ENCODE measurements at regions not wholly inside any gene's neighbourhood (a gene's known extent, or its start where the extent isn't known, plus 50 kb on each side); places are given as distances from the start of the nearest gene placed in this dataset.

GRCh38 chr4:127558489-127559407 is 74.0 kb upstream of the INTU start:
- H3K9me3 ChIP-seq (ENCODE audit: control extremely low read depth in 1 of 3, control insufficient read depth in 2 of 3, insufficient read depth in 1 of 3, low read length in 2 of 3): peaks cover 0 to 20% (median 0%) of the 10 kb centered on the region in 3 donors
- no peaks in the 10 kb centered on the region for H3K36me3 ChIP-seq (replicated peaks in 1 of 2; ENCODE audit: control extremely low read depth in 1 of 2, control insufficient read depth in 1 of 2, extremely low read depth in 1 of 2, insufficient read depth in 2 of 2, low read length in 1 of 2)
- no peak overlapping the region for H3K4me3 ChIP-seq (ENCODE audit: control extremely low read depth in 1 of 5, extremely low read depth in 1 of 5, insufficient read depth in 1 of 5, low read depth in 2 of 5, low read length in 4 of 5)
- no peaks in the 10 kb centered on the region for H3K79me2 ChIP-seq (ENCODE audit: control insufficient read depth, insufficient read depth, low read length)
- ATAC-seq (ENCODE audit: low read depth): no peak
- H3K4me2 ChIP-seq (replicated peaks; ENCODE audit: low read depth, low read length, poor library complexity, severe bottlenecking): no peak overlapping the region
- H4K20me1 ChIP-seq (ENCODE audit: control insufficient read depth, insufficient read depth, low read length, poor library complexity, severe bottlenecking): no peaks in the 10 kb centered on the region
- POLR2A ChIA-PET: no interaction called here
- TF ChIP-seq CTCF (IDR thresholded peaks at IDR 0.05) (no peak), EZH2 (IDR thresholded peaks at IDR 0.05; ENCODE audit: borderline replicate concordance, insufficient read depth, low read depth, low read length, poor library complexity, severe bottlenecking) (no peak)
- no peaks in the 10 kb centered on the region for H3K27me3 ChIP-seq (replicated peaks in 1 of 4; ENCODE audit: control extremely low read depth in 1 of 4, control insufficient read depth in 3 of 4, insufficient read depth in 4 of 4, low read length in 3 of 4)
- CTCF ChIA-PET: no interaction called here
- H3K9ac ChIP-seq (ENCODE audit: low read length): no peak overlapping the region
- H3K27ac Mint-ChIP-seq: no peak overlapping the region
- H3K27me3 Mint-ChIP-seq: no peaks in the 10 kb centered on the region
- no peaks in the 10 kb centered on the region for H3K4me1 Mint-ChIP-seq
- no peak overlapping the region for H3K27ac ChIP-seq (ENCODE audit: low read length in 2 of 2)
- 69% methylated on average over 4 of the region's 4 CpGs for WGBS (ENCODE audit: insufficient coverage)
- DNase-seq: no peak
- no peaks in the 10 kb centered on the region for H3K4me1 ChIP-seq (ENCODE audit: control insufficient read depth in 2 of 2, insufficient read depth in 2 of 2, low read length in 2 of 2)
- intact Hi-C loops (cut with micrococcal nuclease): no loop called here
- H3K4me3 Mint-ChIP-seq: no peak overlapping the region
- no peaks in the 10 kb centered on the region for H3K9me3 Mint-ChIP-seq (ENCODE audit: insufficient read depth)
- H2AFZ ChIP-seq (ENCODE audit: insufficient read depth, low read depth, low read length, poor library complexity, severe bottlenecking): no peak overlapping the region

GRCh38 chr4:127559981-127560380 is 72.8 kb upstream of the INTU start:
- Mint-ChIP-seq H3K9me3 (ENCODE audit: insufficient read depth) (no peaks in the 10 kb centered on the region), H3K4me3 (no peak overlapping the region), H3K27me3 (no peaks in the 10 kb centered on the region), H3K27ac (no peak overlapping the region), H3K4me1 (no peaks in the 10 kb centered on the region)
- Histone ChIP-seq H4K20me1 (ENCODE audit: control insufficient read depth, insufficient read depth, low read length, poor library complexity, severe bottlenecking) (no peaks in the 10 kb centered on the region), H3K4me3 (ENCODE audit: control extremely low read depth in 1 of 5, extremely low read depth in 1 of 5, insufficient read depth in 1 of 5, low read depth in 2 of 5, low read length in 4 of 5) (no peak overlapping the region), H3K4me2 (replicated peaks; ENCODE audit: low read depth, low read length, poor library complexity, severe bottlenecking) (no peak overlapping the region), H3K27me3 (replicated peaks in 1 of 4; ENCODE audit: control extremely low read depth in 1 of 4, control insufficient read depth in 3 of 4, insufficient read depth in 4 of 4, low read length in 3 of 4) (no peaks in the 10 kb centered on the region), H3K79me2 (ENCODE audit: control insufficient read depth, insufficient read depth, low read length) (no peaks in the 10 kb centered on the region), H3K9ac (ENCODE audit: low read length) (no peak overlapping the region), H2AFZ (ENCODE audit: insufficient read depth, low read depth, low read length, poor library complexity, severe bottlenecking) (no peak overlapping the region), H3K4me1 (ENCODE audit: control insufficient read depth in 2 of 2, insufficient read depth in 2 of 2, low read length in 2 of 2) (no peaks in the 10 kb centered on the region), H3K36me3 (replicated peaks in 1 of 2; ENCODE audit: control extremely low read depth in 1 of 2, control insufficient read depth in 1 of 2, extremely low read depth in 1 of 2, insufficient read depth in 2 of 2, low read length in 1 of 2) (no peaks in the 10 kb centered on the region), H3K27ac (ENCODE audit: low read length in 2 of 2) (no peak overlapping the region), H3K9me3 (ENCODE audit: control extremely low read depth in 1 of 3, control insufficient read depth in 2 of 3, insufficient read depth in 1 of 3, low read length in 2 of 3) (peaks cover 0 to 20% (median 0%) of the 10 kb centered on the region in 3 donors)
- CTCF ChIA-PET: no interaction called here
- intact Hi-C loops (cut with micrococcal nuclease): no loop called here
- DNase-seq (no peak), ATAC-seq (ENCODE audit: low read depth) (no peak)
- WGBS (ENCODE audit: insufficient coverage): 92% methylated on average over 7 of the region's 7 CpGs
- no peak for TF ChIP-seq CTCF (IDR thresholded peaks at IDR 0.05)
- TF ChIP-seq EZH2 (IDR thresholded peaks at IDR 0.05; ENCODE audit: borderline replicate concordance, insufficient read depth, low read depth, low read length, poor library complexity, severe bottlenecking): no peak
- POLR2A ChIA-PET: no interaction called here

Measured in B cell (primary cell).